GM18507 (cell line): ENCODE measurements at regions not wholly inside any gene's neighbourhood (a gene's known extent, or its start where the extent isn't known, plus 50 kb on each side); places are given as distances from the start of the nearest gene placed in this dataset.

ENCODE experiments used
- DNase-seq: peaks from one replicate; pipeline ENCODE4 v3.0.0; 2011; ENCODE audit warnings: low read depth; ENCODE audit not compliant: insufficient read length; ENCODE audit errors: extremely low spot score
- FAIRE-seq: peaks from 2 replicates; lab custom pipeline; 2011; peaks lifted over from hg19 to GRCh38; lab: Jason Lieb, UNC

- DNase-seq, result no peak
- FAIRE-seq, result no peak
Observed at GRCh38 chr20:17806739-17807441, 107.1 kb downstream of the BANF2 start.

GRCh38 chr20:17806107-17806506 is 106.3 kb downstream of the BANF2 start:
- FAIRE-seq (no peak), DNase-seq (no peak)

GRCh38 chr20:17803765-17804164 is 104.0 kb downstream of the BANF2 start:
- no peak for FAIRE-seq
- DNase-seq, result no peak

- no peak for FAIRE-seq
- no peak for DNase-seq
Observed at GRCh38 chr20:17799575-17800227, 99.9 kb downstream of the BANF2 start.

- FAIRE-seq (no peak), DNase-seq (no peak)
Observed at GRCh38 chr20:17798601-17799000, 98.8 kb downstream of the BANF2 start.

- DNase-seq (no peak), FAIRE-seq (no peak)
Observed at GRCh38 chr20:17797579-17797978, 97.8 kb downstream of the BANF2 start.

- FAIRE-seq (no peak), DNase-seq (no peak)
Observed at GRCh38 chr20:17797161-17797560, 97.4 kb downstream of the BANF2 start.

GRCh38 chr20:17796091-17796563 is 96.4 kb downstream of the BANF2 start:
- DNase-seq (no peak), FAIRE-seq (no peak)

GRCh38 chr20:17795501-17796071 is 95.8 kb downstream of the BANF2 start:
- FAIRE-seq, result no peak
- no peak for DNase-seq

- FAIRE-seq, result no peak
- no peak for DNase-seq
Observed at GRCh38 chr20:17795003-17795402, 95.2 kb downstream of the BANF2 start.

GRCh38 chr20:17794400-17794799 is 94.6 kb downstream of the BANF2 start:
- no peak for DNase-seq
- FAIRE-seq, result no peak

- no peak for DNase-seq
Observed at GRCh38 chr20:17793986-17794385, 94.2 kb downstream of the BANF2 start.

GRCh38 chr20:17790296-17790695 is 90.5 kb downstream of the BANF2 start:
- DNase-seq (no peak), FAIRE-seq (no peak)

More at GRCh38 chr20:17793986-17794385, 94.2 kb downstream of the BANF2 start:
- no peak for FAIRE-seq

GRCh38 chr20:17787816-17788215 is 88.0 kb downstream of the BANF2 start:
- DNase-seq, result no peak
- FAIRE-seq, result no peak

- DNase-seq (no peak), FAIRE-seq (no peak)
Observed at GRCh38 chr20:17786221-17786718, 86.5 kb downstream of the BANF2 start.
